ENCODE measurements at regions not wholly inside any gene's neighbourhood (a gene's known extent, or its start where the extent isn't known, plus 50 kb on each side); places are given as distances from the start of the nearest gene placed in this dataset.

DNA sequence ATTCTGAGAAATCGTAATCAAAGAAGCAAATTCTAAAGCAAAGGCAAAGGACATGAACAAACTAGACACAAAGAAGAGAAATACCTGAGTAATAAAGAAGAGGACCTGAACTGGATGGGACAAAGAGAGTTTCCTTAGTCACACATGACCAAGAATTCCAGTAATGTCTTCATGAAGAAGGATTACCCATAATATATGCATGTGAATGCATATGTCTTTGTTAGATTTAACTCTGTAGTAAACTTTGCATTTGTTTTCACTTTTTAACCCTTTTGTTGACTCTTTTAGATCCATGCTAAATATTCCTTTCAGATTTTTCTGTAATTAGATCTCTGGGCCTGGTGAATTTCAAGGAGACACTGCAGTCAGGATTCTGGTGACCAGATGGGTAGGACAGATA, 279.8 kb downstream of the ARRDC4 start:
- no CpG with 5 or more reads among the region's 1 CpG for WGBS (ENCODE audit: insufficient coverage)
- Histone ChIP-seq H3K9ac (ENCODE audit: low read length) (no peak overlapping the region), H3K4me2 (replicated peaks; ENCODE audit: low read depth, low read length, poor library complexity, severe bottlenecking) (no peak overlapping the region), H3K4me3 (ENCODE audit: control extremely low read depth in 1 of 5, extremely low read depth in 1 of 5, insufficient read depth in 1 of 5, low read depth in 2 of 5, low read length in 4 of 5) (no peak overlapping the region), H4K20me1 (ENCODE audit: control insufficient read depth, insufficient read depth, low read length, poor library complexity, severe bottlenecking) (no peaks in the 10 kb centered on the region), H3K4me1 (ENCODE audit: control insufficient read depth in 2 of 2, insufficient read depth in 2 of 2, low read length in 2 of 2) (no peaks in the 10 kb centered on the region), H2AFZ (ENCODE audit: insufficient read depth, low read depth, low read length, poor library complexity, severe bottlenecking) (no peak overlapping the region), H3K27ac (ENCODE audit: low read length in 2 of 2) (no peak overlapping the region), H3K79me2 (ENCODE audit: control insufficient read depth, insufficient read depth, low read length) (no peaks in the 10 kb centered on the region), H3K36me3 (replicated peaks in 1 of 2; ENCODE audit: control extremely low read depth in 1 of 2, control insufficient read depth in 1 of 2, extremely low read depth in 1 of 2, insufficient read depth in 2 of 2, low read length in 1 of 2) (no peaks in the 10 kb centered on the region), H3K27me3 (replicated peaks in 1 of 4; ENCODE audit: control extremely low read depth in 1 of 4, control insufficient read depth in 3 of 4, insufficient read depth in 4 of 4, low read length in 3 of 4) (no peaks in the 10 kb centered on the region), H3K9me3 (ENCODE audit: control extremely low read depth in 1 of 3, control insufficient read depth in 2 of 3, insufficient read depth in 1 of 3, low read length in 2 of 3) (no peaks in the 10 kb centered on the region)
- no peak for TF ChIP-seq EZH2 (IDR thresholded peaks at IDR 0.05; ENCODE audit: borderline replicate concordance, insufficient read depth, low read depth, low read length, poor library complexity, severe bottlenecking)
- TF ChIP-seq, protein P1, sequence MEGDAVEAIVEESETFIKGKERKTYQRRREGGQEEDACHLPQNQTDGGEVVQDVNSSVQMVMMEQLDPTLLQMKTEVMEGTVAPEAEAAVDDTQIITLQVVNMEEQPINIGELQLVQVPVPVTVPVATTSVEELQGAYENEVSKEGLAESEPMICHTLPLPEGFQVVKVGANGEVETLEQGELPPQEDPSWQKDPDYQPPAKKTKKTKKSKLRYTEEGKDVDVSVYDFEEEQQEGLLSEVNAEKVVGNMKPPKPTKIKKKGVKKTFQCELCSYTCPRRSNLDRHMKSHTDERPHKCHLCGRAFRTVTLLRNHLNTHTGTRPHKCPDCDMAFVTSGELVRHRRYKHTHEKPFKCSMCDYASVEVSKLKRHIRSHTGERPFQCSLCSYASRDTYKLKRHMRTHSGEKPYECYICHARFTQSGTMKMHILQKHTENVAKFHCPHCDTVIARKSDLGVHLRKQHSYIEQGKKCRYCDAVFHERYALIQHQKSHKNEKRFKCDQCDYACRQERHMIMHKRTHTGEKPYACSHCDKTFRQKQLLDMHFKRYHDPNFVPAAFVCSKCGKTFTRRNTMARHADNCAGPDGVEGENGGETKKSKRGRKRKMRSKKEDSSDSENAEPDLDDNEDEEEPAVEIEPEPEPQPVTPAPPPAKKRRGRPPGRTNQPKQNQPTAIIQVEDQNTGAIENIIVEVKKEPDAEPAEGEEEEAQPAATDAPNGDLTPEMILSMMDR (IDR thresholded peaks at IDR 0.05), result no peak
- ATAC-seq (ENCODE audit: low read depth) (no peak), DNase-seq (no peak)
- ChIA-PET POLR2A (no interaction called here), CTCF (no interaction called here)
- intact Hi-C loops (cut with micrococcal nuclease), result no loop called here
- H3K4me3 Mint-ChIP-seq, result no peak overlapping the region
- no peak overlapping the region for H3K27ac Mint-ChIP-seq
- no peaks in the 10 kb centered on the region for H3K4me1 Mint-ChIP-seq
- H3K9me3 Mint-ChIP-seq (ENCODE audit: insufficient read depth), result peaks cover 6% of the 10 kb centered on the region
- no peaks in the 10 kb centered on the region for H3K27me3 Mint-ChIP-seq

DNA sequence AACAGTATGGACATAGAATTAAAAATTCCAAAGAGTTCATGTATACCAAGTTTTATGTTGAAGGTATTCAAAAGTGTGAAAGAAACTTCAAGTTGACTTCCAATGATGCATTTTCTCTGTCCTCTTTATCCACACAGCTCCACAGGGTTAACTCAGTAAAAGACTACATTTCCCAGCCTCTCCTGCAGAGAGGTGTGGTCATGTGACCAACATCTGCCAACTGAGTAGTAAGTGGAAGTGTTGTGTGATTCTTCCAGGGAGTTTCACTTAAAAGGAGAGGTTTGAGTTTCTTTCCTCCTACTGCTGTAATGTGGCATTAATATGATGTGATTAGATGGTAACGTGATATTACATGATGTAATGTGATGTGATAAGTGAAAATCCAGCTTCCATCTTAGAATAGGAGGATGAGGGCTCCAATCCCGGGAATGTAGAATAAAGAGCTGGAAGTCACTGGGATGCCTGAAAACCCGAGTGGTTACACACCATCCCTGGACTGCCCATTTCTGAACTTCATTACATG, 280.6 kb downstream of the ARRDC4 start:
- Histone ChIP-seq H3K9ac (ENCODE audit: low read length) (no peak overlapping the region), H3K4me1 (ENCODE audit: control insufficient read depth in 2 of 2, insufficient read depth in 2 of 2, low read length in 2 of 2) (no peaks in the 10 kb centered on the region), H3K4me3 (ENCODE audit: control extremely low read depth in 1 of 5, extremely low read depth in 1 of 5, insufficient read depth in 1 of 5, low read depth in 2 of 5, low read length in 4 of 5) (no peak overlapping the region), H3K27me3 (replicated peaks in 1 of 4; ENCODE audit: control extremely low read depth in 1 of 4, control insufficient read depth in 3 of 4, insufficient read depth in 4 of 4, low read length in 3 of 4) (no peaks in the 10 kb centered on the region), H3K36me3 (replicated peaks in 1 of 2; ENCODE audit: control extremely low read depth in 1 of 2, control insufficient read depth in 1 of 2, extremely low read depth in 1 of 2, insufficient read depth in 2 of 2, low read length in 1 of 2) (no peaks in the 10 kb centered on the region), H3K27ac (ENCODE audit: low read length in 2 of 2) (no peak overlapping the region), H3K9me3 (ENCODE audit: control extremely low read depth in 1 of 3, control insufficient read depth in 2 of 3, insufficient read depth in 1 of 3, low read length in 2 of 3) (no peaks in the 10 kb centered on the region), H3K79me2 (ENCODE audit: control insufficient read depth, insufficient read depth, low read length) (no peaks in the 10 kb centered on the region), H4K20me1 (ENCODE audit: control insufficient read depth, insufficient read depth, low read length, poor library complexity, severe bottlenecking) (no peaks in the 10 kb centered on the region), H2AFZ (ENCODE audit: insufficient read depth, low read depth, low read length, poor library complexity, severe bottlenecking) (no peak overlapping the region), H3K4me2 (replicated peaks; ENCODE audit: low read depth, low read length, poor library complexity, severe bottlenecking) (no peak overlapping the region)
- ChIA-PET POLR2A (no interaction called here), CTCF (no interaction called here)
- ATAC-seq (ENCODE audit: low read depth), result no peak
- Mint-ChIP-seq H3K27ac (no peak overlapping the region), H3K4me3 (no peak overlapping the region), H3K9me3 (ENCODE audit: insufficient read depth) (peaks cover 6% of the 10 kb centered on the region), H3K27me3 (no peaks in the 10 kb centered on the region), H3K4me1 (no peaks in the 10 kb centered on the region)
- 80% methylated on average over 1 of the region's 3 CpGs for WGBS (ENCODE audit: insufficient coverage)
- no peak for DNase-seq
- TF ChIP-seq, protein P1 (IDR thresholded peaks at IDR 0.05), result no peak
- TF ChIP-seq EZH2 (IDR thresholded peaks at IDR 0.05; ENCODE audit: borderline replicate concordance, insufficient read depth, low read depth, low read length, poor library complexity, severe bottlenecking), result no peak
- intact Hi-C loops (cut with micrococcal nuclease), result no loop called here
